Fibroblast of lung (primary cell): ENCODE measurements at regions not wholly inside any gene's neighbourhood (a gene's known extent, or its start where the extent isn't known, plus 50 kb on each side); places are given as distances from the start of the nearest gene placed in this dataset.

Experiments used
- EZH2 ChIP-seq: IDR thresholded peaks from 2 replicates; pipeline ENCODE4 v1.5.1; 2012; ENCODE audit warnings: low read length, control low read depth, mild to moderate bottlenecking; ENCODE audit errors: missing control alignments
- TF ChIP-seq, protein P1 (sequence below), 2 donors: IDR thresholded peaks in 1 of 2; conservative IDR thresholded peaks in 1 of 2; 1 replicate in 1 of 2; 2 replicates in 1 of 2; pipeline ENCODE4 v1.5.1; 2011 to 2012; ENCODE audit warnings: low read length in 2 of 2, control low read depth in 1 of 2, inconsistent platforms in 1 of 2, low read depth in 1 of 2, mild to moderate bottlenecking in 1 of 2

DNA sequence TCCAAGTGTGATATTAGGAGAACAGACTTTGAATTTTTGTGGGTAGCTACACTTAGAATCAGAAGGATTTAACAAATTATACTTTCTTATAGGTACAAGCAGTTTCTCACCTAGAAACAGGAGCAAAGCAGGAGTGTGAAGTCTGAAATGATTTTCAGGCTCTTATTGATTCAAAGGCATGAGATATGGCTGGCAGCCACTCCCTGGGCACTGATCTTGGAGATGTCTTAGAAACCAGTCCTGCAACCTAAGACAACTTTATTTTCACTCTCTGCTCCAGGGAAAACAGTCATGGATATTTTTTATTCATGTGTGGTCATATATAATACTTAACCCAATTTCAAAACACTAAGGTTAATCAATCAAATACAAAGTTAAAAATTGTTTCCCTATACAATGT lies 254.9 kb upstream of the TMEM132C start:
- TF ChIP-seq, protein P1, sequence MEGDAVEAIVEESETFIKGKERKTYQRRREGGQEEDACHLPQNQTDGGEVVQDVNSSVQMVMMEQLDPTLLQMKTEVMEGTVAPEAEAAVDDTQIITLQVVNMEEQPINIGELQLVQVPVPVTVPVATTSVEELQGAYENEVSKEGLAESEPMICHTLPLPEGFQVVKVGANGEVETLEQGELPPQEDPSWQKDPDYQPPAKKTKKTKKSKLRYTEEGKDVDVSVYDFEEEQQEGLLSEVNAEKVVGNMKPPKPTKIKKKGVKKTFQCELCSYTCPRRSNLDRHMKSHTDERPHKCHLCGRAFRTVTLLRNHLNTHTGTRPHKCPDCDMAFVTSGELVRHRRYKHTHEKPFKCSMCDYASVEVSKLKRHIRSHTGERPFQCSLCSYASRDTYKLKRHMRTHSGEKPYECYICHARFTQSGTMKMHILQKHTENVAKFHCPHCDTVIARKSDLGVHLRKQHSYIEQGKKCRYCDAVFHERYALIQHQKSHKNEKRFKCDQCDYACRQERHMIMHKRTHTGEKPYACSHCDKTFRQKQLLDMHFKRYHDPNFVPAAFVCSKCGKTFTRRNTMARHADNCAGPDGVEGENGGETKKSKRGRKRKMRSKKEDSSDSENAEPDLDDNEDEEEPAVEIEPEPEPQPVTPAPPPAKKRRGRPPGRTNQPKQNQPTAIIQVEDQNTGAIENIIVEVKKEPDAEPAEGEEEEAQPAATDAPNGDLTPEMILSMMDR (conservative IDR thresholded peaks at IDR 0.05 in 1 of 2, IDR thresholded peaks at IDR 0.05 in 1 of 2; ENCODE audit: low read depth in 1 of 2, low read length in 2 of 2), result no peak
- no peak for TF ChIP-seq EZH2
